ENCODE measurements at regions not wholly inside any gene's neighbourhood (a gene's known extent, or its start where the extent isn't known, plus 50 kb on each side); places are given as distances from the start of the nearest gene placed in this dataset.
"Not testable (repeated sequence)": the region's sequence is repeated elsewhere in the genome, so short reads cannot be mapped to it uniquely, and the experiment has no call there.

GRCh38 chr16:85203462-85203813, 91.2 kb upstream of the CIBAR2 start:
- Histone ChIP-seq H3K27me3 (no peaks in the 10 kb centered on the region), H3K27ac (peak overlapping the region in 1 of 2 donors; percentile 75), H3K4me1 (peaks cover 9 to 28% of the 10 kb centered on the region in 2 donors), H3K9me3 (no peaks in the 10 kb centered on the region), H3K36me3 (no peaks in the 10 kb centered on the region), H3K4me3 (no peak overlapping the region)
- no peak for TF ChIP-seq POLR2A (IDR thresholded peaks at IDR 0.05)
- no peak for TF ChIP-seq CTCF (IDR thresholded peaks at IDR 0.05)
- intact Hi-C loops (cut with DNase I; ENCODE audit: low total_unique reads): no loop called here
- DNase-seq: no peak

DNA sequence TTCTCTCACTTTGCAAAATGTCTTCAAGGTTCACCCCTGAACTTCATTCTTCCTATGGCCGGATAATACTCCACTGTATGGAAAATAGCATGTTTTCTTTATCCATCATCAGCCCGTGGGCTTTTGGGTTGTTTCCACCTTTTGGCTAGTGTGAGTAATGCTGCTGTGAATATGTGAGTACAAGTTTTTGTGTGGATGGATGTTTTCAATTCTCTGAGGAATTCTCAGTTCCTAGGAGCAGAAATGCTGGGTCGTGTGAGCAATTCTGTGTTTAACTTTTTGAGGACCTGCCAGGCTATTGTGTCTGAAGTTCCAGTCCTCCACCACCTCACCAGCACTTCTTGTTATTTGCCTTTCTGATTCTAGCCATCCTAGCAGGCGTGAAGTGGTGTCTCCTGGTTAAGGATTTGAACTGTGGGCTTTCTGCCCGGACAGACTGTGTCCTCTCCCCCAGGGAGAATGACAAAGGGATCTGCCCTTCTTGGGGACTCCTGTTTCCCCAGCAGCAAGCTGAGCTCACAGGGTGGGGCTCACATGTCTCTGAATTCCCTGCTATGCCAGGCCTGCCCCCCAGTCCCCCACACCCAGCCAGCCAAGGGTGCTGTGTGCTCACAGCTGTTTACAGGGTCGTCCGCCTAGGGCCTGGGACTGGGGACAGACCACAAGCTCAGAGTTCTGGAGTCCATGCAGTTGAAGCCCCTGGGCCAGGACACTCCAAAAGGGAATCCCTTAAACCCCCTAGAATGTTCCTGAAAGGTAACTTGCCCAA, 92.2 kb upstream of the CIBAR2 start:
- no peaks in the 10 kb centered on the region for H3K27me3 ChIP-seq
- intact Hi-C loops (cut with DNase I; ENCODE audit: low total_unique reads): no loop called here
- no peaks in the 10 kb centered on the region for H3K36me3 ChIP-seq
- no peak overlapping the region for H3K27ac ChIP-seq
- TF ChIP-seq CTCF (IDR thresholded peaks at IDR 0.05) (no peak), POLR2A (IDR thresholded peaks at IDR 0.05) (no peak)
- peaks cover 9 to 24% of the 10 kb centered on the region in 2 donors for H3K4me1 ChIP-seq
- no peak overlapping the region for H3K4me3 ChIP-seq
- no peak for DNase-seq
- H3K9me3 ChIP-seq: no peaks in the 10 kb centered on the region

DNA sequence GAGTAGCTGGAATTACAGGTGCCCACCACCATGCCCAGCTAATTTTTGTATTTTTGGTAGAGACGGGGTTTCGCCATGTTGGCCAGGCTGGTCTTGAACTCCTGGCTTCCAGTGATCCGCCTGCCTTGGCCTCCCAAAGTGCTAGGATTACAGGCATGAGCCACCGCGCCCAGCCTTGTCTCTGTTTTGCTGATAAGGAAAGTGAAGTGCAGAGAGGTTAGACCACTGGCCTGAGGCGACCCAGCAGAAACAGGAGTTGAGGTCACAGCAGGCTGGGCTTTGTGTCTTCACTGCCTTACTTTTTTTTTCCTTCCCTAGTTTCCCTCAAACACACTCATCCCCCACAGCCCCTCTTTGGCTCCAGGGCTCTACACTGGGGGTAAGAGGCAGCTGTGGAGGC, 93.0 kb upstream of the CIBAR2 start:
- intact Hi-C loops (cut with DNase I; ENCODE audit: low total_unique reads); H3K36me3 ChIP-seq; H3K4me3 ChIP-seq; DNase-seq; H3K27me3 ChIP-seq; H3K9me3 ChIP-seq: not testable (repeated sequence)
- Histone ChIP-seq H3K4me1 (peaks cover 9 to 24% of the 10 kb centered on the region in 2 donors), H3K27ac (peak overlapping the region in 1 of 2 donors; percentile 71)

DNA sequence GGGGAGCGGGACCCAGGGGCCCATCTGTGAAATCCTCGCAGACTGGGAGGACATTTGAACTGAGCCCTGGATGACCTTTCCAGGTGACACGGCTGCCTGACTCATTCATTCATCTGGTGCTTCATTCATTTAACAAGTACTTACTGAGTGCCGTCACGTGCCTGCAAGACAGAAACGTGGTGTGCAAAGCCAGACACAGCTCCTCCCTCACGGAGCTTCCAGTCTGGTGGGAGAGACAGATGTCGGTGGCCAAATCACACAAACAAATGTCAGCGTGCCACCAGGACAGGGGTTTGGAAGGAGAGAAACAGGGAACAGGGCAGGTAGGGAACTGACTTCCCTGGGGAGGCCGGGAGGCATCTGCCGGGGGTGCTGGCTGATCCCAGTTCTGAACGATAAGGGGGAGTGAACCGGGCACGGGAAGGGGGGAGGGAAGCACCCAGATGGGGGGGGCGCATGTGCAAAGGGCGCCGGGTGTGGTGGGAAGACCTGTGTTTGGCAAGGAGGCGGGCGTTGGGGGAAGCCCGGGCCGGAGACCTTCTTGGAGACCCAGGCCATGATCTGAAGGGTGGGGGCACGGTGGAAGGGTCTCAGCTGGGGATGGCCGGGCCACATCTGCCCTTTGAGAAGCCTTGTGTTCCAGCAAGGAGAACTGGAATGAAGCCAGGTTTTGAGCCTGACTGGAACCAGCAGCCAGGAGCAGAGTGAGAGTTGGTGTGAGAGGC, 93.6 kb upstream of the CIBAR2 start:
- Histone ChIP-seq H3K36me3 (no peaks in the 10 kb centered on the region), H3K27ac (peak overlapping the region; percentile 68 to 71), H3K27me3 (no peaks in the 10 kb centered on the region), H3K4me1 (peaks cover 9 to 24% of the 10 kb centered on the region in 2 donors), H3K4me3 (no peak overlapping the region), H3K9me3 (no peaks in the 10 kb centered on the region)
- intact Hi-C loops (cut with DNase I; ENCODE audit: low total_unique reads): no loop called here
- TF ChIP-seq POLR2A (IDR thresholded peaks at IDR 0.05) (no peak), CTCF (IDR thresholded peaks at IDR 0.05) (no peak)
- DNase-seq: peak; percentile 49 to 59

DNA sequence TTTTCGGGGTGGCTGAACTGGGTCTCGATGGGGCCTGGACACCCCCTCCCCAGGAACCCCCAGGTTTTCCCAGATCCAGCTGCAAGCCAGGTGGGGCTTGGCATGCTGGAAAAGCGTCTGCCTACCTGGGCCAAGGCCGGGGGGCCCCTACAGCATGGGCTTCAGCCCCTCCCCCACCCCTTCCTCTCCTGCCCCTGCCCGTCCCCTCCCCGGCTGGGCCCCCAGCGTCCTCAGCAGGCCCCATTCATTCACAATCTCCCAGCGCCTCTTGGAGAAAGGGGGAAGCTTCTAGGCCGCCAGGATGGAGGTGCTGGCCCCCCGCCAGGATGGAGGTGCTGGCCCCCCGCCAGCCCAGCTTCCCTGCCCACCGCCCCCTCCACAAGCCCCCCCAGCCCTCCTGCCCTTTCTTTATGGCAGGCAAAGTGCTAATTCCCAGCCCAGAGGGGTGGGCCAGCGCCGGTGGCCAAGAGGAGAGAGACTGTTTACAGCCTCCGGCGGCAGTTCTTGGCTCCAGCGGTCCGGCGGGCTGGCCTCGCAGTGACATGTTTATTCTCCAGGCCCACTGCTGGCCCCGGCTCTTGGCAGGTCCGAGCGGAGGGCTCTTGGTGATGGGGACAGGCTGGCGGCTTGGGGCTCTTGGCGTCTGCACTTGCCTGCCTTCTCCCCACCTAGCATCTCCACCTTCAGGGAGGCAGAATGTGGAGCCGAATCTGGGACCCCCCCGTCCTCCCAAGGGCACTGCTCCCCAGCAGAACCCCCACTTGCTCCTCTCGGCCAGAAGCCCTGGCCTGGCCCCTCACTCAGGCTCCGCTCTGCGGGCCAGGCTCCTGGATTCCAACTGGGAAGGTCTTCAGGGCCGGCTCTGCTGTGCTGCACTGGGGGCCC, 94.4 kb upstream of the CIBAR2 start:
- H3K27me3 ChIP-seq: no peaks in the 10 kb centered on the region
- H3K4me1 ChIP-seq: peaks cover 9 to 27% of the 10 kb centered on the region in 2 donors
- TF ChIP-seq CTCF (IDR thresholded peaks at IDR 0.05) (no peak), POLR2A (IDR thresholded peaks at IDR 0.05) (no peak)
- H3K27ac ChIP-seq: peak overlapping the region; percentile 68 to 71
- H3K4me3 ChIP-seq: no peak overlapping the region
- H3K9me3 ChIP-seq: no peaks in the 10 kb centered on the region
- intact Hi-C loops (cut with DNase I; ENCODE audit: low total_unique reads): no loop called here
- no peaks in the 10 kb centered on the region for H3K36me3 ChIP-seq
- DNase-seq: peak; percentile 79

Data from uterus (tissue), 3 donors.